ENCODE measurements at regions not wholly inside any gene's neighbourhood (a gene's known extent, or its start where the extent isn't known, plus 50 kb on each side); places are given as distances from the start of the nearest gene placed in this dataset.

DNA sequence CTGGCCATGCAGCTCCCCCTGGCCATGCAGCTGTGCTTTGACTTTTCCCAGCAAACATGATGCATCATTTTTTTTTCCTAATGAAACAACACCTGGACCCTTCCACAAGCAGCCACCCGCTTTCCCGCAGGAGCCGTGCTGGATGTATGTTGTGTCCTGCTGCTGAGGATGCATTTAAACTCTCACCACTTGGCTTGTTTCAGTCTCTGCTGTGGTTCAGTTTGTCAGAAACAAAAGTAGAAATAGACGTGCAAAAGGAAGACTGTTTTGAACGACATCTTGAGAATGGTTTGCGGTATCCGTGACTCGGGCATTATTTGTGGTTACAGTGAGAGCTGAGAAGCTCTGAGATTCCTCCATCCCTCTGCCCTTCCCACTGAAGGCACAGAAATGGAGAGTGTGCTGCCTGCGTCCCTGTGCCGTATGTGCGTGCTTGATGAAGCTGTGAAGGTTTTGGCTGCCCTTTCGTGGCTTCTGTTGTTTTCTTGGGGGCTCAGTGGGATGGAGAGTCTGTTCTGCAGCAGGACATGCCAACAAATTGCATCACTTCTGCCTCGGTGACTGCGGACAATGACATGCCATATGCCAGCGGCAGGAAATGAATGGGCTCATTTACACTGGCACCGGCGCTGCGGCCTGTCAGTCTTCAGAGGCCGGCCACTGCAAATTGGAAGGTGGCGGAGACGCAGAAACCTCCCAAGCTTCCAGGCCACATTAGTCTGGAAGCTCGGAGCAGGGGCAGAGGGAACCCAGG is 417.7 kb upstream of the SALL3 start:
- no peak for DNase-seq

DNA sequence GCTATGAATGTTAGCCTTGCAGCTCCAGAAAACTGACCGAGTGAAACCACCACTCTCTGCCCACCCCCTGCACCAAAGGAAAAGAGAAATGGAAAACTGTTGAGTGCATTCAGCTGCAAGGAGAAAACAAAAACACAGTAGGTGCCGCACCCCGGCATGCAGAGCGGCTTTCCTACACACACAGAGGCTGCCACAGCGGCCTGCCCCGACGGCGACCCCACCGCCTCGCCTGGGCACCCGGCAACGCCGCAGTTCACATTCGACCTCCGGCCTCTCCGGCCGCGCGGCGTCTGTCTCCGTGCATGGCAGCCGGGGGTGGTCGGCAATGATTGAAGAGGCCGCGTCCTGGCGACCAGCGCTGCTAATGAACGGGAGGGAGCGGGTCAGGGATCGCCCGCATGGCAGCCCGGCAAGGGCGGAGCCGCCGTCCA is 417.1 kb upstream of the SALL3 start:
- no peak for DNase-seq

GRCh38 chr18:78563110-78563509 is 416.5 kb upstream of the SALL3 start:
- no peak for DNase-seq

DNA sequence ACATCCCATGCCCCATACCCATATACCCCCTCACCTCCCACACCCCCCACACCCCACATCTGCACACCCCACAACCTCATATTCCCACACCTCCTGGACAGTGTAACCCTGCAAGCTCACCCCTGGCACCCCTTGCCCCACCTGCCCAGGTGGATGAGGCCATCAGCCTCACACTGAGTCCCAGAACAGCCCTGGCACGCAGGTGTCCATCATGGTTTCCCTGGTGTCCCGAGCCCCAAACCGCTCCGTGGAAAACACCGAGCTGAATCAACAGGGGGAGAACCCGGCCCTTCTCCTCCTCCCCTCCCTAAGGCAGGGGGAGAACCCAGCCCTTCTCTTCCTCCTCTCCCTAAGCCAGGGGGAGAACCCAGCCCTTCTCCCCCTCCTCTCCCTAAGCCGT is 415.6 kb upstream of the SALL3 start:
- DNase-seq: no peak

GRCh38 chr18:78564518-78564917 is 415.1 kb upstream of the SALL3 start:
- DNase-seq: no peak

DNA sequence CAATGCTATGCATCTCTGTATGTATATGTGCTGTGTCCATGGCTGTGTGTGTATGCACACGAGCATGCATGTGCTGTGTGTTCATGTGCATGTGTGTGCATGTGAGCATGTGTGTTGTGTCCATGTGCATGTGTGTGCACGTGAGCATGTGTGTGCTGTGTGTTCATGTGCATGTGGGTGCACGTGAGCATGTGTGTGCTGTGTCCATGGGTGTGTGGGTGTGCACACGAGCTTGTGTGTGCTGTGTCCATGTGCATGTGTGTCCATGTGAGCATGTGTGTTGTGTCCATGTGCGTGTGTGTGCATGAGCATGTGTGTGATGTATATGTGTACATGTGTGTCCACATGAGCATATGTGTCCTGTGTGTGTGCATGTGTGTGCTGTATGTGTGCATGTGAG is 414.4 kb upstream of the SALL3 start:
- no peak for DNase-seq

- DNase-seq: no peak
These were observed 413.6 kb upstream of the SALL3 start for GRCh38 chr18:78566065-78566464.

GRCh38 chr18:78566720-78567119 is 412.9 kb upstream of the SALL3 start:
- no peak for DNase-seq

GRCh38 chr18:78571063-78571785 is 408.4 kb upstream of the SALL3 start:
- no peak for DNase-seq

DNA sequence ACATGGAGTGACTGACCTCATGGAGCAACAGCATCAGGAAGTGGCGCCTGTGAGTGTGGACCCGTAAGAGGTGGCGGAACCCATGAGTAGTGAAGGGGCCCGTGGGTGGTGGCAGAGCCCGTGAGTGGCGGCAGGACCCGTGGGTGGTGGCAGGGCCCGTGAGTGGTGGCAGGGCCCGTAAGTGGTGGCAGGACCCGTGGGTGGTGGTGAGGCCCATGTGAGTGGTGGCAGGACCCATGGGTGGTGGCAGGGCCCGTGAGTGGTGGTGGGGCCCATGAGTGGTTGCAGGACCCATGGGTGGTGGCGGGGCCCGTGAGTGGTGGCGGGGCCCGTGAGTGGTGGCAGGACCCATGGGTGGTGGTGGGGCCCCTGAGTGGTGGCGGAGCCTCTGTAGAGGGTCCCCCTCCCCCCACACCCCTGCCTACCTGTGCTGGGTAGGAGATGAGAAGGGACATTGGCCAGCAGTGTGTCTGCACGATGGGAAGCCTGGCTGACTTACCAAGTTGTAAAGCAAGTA is 407.7 kb upstream of the SALL3 start:
- DNase-seq: no peak

GRCh38 chr18:78573773-78574172 is 405.8 kb upstream of the SALL3 start:
- DNase-seq: no peak

GRCh38 chr18:78576967-78577366 is 402.7 kb upstream of the SALL3 start:
- no peak for DNase-seq

DNA sequence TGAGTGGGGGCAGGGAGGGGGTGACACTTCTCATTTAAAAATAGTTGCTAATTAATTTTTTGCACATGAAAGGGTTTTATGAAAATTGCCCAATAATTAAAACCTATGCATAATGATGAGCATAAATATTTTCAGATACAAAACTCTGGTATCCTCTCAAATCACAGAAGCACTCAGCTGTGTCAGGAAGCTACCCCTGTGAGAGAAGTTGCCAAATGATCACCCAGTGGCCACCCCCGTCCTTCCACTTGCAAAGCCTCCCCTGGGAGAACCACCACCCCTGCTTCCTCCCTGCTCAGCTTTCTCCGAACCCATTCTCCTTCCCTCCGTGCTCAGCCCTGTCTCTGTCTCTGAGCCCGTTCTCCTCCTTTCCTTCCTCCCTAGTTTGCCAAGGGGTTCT is 400.2 kb upstream of the SALL3 start:
- DNase-seq: no peak

DNA sequence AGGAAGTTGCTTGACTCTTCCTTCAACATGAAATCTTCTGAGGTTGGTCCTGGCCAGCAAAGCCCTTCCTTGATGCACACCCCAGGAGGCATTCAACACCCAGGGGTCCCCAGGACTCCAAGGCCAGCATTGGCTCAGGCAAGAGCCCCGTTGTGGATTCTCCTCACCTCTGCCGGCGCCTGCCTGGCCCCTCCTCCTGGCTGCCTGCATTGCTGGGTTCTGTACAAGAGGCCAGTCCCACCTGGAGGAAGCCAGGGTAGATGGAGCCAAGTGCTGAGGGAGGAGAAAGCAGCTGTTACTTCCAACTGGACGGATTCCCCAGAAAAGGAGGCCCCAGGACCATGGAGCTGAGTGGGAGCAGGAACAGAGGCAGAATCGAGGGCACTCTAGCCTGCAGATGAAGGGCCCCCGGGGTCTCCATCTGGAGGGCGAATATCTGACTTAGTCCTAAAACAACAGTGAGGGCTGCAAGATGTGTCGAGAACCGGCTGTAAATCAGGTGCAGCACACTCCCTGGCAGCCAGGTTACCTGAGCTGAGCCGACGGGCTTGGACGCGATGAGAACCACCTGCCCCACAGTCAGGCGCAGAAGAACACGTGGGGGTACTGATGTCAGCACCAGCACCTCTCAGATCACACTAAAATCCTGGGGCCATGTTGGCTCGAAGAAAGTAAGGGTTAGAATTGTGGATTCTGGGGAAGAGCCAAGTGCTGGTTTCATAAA is 399.6 kb upstream of the SALL3 start:
- DNase-seq: no peak

- DNase-seq: no peak
These were observed 398.7 kb upstream of the SALL3 start for GRCh38 chr18:78580835-78581339.

DNA sequence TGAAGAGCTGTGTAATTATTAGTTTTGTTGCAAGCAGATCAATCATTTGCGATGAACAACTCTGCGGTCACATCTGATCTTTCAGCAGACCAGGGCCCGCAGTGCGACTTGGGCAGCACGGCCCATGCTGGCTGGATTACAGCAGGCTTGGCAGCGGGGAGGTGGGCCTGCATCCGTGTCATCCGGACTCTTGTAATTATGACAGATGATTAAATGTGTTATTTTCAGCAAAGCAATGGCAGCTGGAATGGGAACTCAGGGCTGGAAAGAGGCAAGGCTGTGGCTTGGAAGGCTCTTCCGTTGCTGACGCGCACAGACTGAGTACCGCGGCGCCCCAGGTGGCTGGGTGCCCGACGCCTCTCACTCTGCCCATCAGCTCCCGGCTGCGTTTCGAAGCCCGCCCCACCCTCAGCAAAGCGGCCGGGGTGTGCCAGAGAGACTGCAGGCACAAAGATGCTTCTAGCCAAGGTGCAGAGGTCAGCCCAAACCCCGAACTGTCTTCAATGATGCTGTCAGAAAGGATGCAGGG is 397.4 kb upstream of the SALL3 start:
- no peak for DNase-seq

- DNase-seq: no peak
These were observed 396.5 kb upstream of the SALL3 start for GRCh38 chr18:78582898-78583738.

DNA sequence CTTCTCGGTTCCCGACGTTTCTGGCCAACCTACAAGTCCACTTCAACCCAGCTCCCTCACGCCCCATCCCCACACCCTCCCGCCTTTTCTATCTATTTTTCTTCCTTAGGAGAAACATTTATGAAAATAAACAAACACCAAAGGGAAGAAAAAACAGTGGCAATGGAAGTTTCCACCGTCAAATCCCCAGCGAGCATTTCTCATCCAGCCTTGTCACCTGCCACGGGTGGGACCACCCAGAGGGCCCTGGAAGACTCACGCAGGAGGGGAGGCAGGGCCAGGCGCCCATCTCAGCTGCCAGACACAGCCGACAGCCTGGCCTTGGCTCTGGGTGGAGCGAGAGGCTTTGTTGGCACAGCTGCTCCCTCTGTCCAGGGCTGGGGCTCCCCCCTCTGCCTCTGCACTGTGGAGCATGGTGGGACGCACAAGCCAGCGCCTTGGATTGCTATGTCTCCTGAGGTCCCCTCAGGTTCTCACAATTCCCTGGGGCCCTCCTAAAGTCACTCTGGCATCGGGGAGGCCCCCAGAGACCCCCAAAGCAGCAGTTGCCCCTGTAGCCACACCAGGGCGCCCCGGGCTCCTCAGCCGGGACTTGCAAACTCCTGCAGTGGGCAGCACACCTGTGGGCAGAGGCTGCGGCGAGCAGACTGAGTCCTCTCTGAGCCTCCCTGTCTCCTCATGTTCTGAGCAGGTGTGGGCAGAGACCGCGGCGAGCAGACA is 395.7 kb upstream of the SALL3 start:
- DNase-seq: no peak

- no peak for DNase-seq
These were observed 395.1 kb upstream of the SALL3 start for GRCh38 chr18:78584459-78585022.

GRCh38 chr18:78586586-78586985 is 393.0 kb upstream of the SALL3 start:
- no peak for DNase-seq

DNA sequence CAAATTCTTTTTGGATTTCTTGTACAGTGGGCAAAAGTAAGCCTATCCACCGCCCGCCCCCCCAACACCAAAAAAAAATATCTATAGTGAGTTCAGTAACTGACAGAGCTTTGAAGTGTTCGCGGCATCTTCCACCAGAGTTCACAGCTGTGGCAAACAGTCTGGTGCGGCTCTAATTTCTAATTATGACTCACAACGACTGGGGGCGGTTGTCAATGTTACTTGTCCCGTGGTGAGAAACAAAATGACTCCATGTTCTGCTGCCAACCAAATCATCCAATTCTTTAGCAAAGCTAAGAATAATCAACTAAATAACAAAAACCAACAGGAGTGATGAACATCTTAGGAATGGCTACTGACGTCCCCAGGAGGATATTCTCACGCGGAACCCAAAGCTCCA is 392.5 kb upstream of the SALL3 start:
- DNase-seq: no peak

All from activated T-cell treated with anti-CD3 and anti-CD28 coated beads, Interleukin-2, amount 50 U/mL, for 1 hour (primary cell).